ENCODE measurements at regions not wholly inside any gene's neighbourhood (a gene's known extent, or its start where the extent isn't known, plus 50 kb on each side); places are given as distances from the start of the nearest gene placed in this dataset.

GRCh38 chr4:148964456-148964855, 522.2 kb upstream of the NR3C2 start:
- Histone ChIP-seq H3K4me3 (no peak overlapping the region), H3K27me3 (no peaks in the 10 kb centered on the region), H3K27ac (no peak overlapping the region), H3K9me3 (no peaks in the 10 kb centered on the region), H3K36me3 (no peaks in the 10 kb centered on the region), H3K4me1 (no peaks in the 10 kb centered on the region)
- TF ChIP-seq CTCF (IDR thresholded peaks at IDR 0.05) = no peak
- no peak for TF ChIP-seq POLR2A (IDR thresholded peaks at IDR 0.05)
- no peak for TF ChIP-seq POLR2AphosphoS5 (IDR thresholded peaks at IDR 0.05; ENCODE audit: insufficient read depth in 1 of 2, low read depth in 1 of 2)
- intact Hi-C loops (cut with DNase I) = no loop called here
- no peak for DNase-seq (ENCODE audit: extremely low spot score in 2 of 2)

- Histone ChIP-seq H3K9me3 (no peaks in the 10 kb centered on the region), H3K27me3 (no peaks in the 10 kb centered on the region), H3K27ac (no peak overlapping the region), H3K36me3 (no peaks in the 10 kb centered on the region), H3K4me3 (no peak overlapping the region), H3K4me1 (no peaks in the 10 kb centered on the region)
- no peak for DNase-seq (ENCODE audit: extremely low spot score in 2 of 2)
- no peak for TF ChIP-seq CTCF (IDR thresholded peaks at IDR 0.05)
- no peak for TF ChIP-seq POLR2A (IDR thresholded peaks at IDR 0.05)
- no peak for TF ChIP-seq POLR2AphosphoS5 (IDR thresholded peaks at IDR 0.05; ENCODE audit: insufficient read depth in 1 of 2, low read depth in 1 of 2)
- intact Hi-C loops (cut with DNase I) = no loop called here
Measured at GRCh38 chr4:148962539-148963290, 520.5 kb upstream of the NR3C2 start.

GRCh38 chr4:148961526-148961925, 519.3 kb upstream of the NR3C2 start:
- H3K4me1 ChIP-seq = no peaks in the 10 kb centered on the region
- intact Hi-C loops (cut with DNase I) = no loop called here
- no peak for DNase-seq (ENCODE audit: extremely low spot score in 2 of 2)

GRCh38 chr4:148958317-148958716, 516.1 kb upstream of the NR3C2 start:
- H3K27me3 ChIP-seq = no peaks in the 10 kb centered on the region
- TF ChIP-seq CTCF (IDR thresholded peaks at IDR 0.05) = no peak
- TF ChIP-seq POLR2AphosphoS5 (IDR thresholded peaks at IDR 0.05; ENCODE audit: insufficient read depth in 1 of 2, low read depth in 1 of 2) = no peak
- TF ChIP-seq POLR2A (IDR thresholded peaks at IDR 0.05) = no peak
- intact Hi-C loops (cut with DNase I) = no loop called here
- DNase-seq (ENCODE audit: extremely low spot score in 2 of 2) = no peak
- no peaks in the 10 kb centered on the region for H3K36me3 ChIP-seq
- H3K4me3 ChIP-seq = no peak overlapping the region
- H3K27ac ChIP-seq = no peak overlapping the region
- no peaks in the 10 kb centered on the region for H3K4me1 ChIP-seq
- no peaks in the 10 kb centered on the region for H3K9me3 ChIP-seq

More at GRCh38 chr4:148961526-148961925, 519.3 kb upstream of the NR3C2 start:
- Histone ChIP-seq H3K4me3 (no peak overlapping the region), H3K27ac (no peak overlapping the region), H3K36me3 (no peaks in the 10 kb centered on the region), H3K27me3 (no peaks in the 10 kb centered on the region), H3K9me3 (no peaks in the 10 kb centered on the region)
- TF ChIP-seq POLR2AphosphoS5 (IDR thresholded peaks at IDR 0.05; ENCODE audit: insufficient read depth in 1 of 2, low read depth in 1 of 2) (no peak), CTCF (IDR thresholded peaks at IDR 0.05) (no peak), POLR2A (IDR thresholded peaks at IDR 0.05) (no peak)

GRCh38 chr4:148955564-148956297, 513.5 kb upstream of the NR3C2 start:
- Histone ChIP-seq H3K27me3 (no peaks in the 10 kb centered on the region), H3K36me3 (no peaks in the 10 kb centered on the region), H3K27ac (no peak overlapping the region), H3K9me3 (no peaks in the 10 kb centered on the region), H3K4me1 (peaks cover 4% of the 10 kb centered on the region), H3K4me3 (no peak overlapping the region)
- DNase-seq (ENCODE audit: extremely low spot score in 2 of 2) = no peak
- intact Hi-C loops (cut with DNase I) = no loop called here
- TF ChIP-seq POLR2A (IDR thresholded peaks at IDR 0.05) (no peak), CTCF (IDR thresholded peaks at IDR 0.05) (no peak), POLR2AphosphoS5 (IDR thresholded peaks at IDR 0.05; ENCODE audit: insufficient read depth in 1 of 2, low read depth in 1 of 2) (no peak)

All from vagina (tissue), 2 donors.